ENCODE measurements at regions not wholly inside any gene's neighbourhood (a gene's known extent, or its start where the extent isn't known, plus 50 kb on each side); places are given as distances from the start of the nearest gene placed in this dataset.
A peak's percentile ranks its signal among the peaks of the same experiment; 100 is the strongest.

GRCh38 chr22:49011769-49012648 is 815.7 kb downstream of the BRD1 start:
- WGBS, 4 donors = 59 to 70% (median 65%) methylated on average over 13 to 16 of the region's 16 CpGs
- Histone ChIP-seq H3K4me3 (no peak overlapping the region), H3K27ac (no peak overlapping the region), H3K4me1 (peaks cover 0 to 14% (median 0%) of the 10 kb centered on the region in 12 donors), H3K36me3 (no peaks in the 10 kb centered on the region), H3K9me3 (no peaks in the 10 kb centered on the region), H3K27me3 (peaks cover 0 to 9% (median 0%) of the 10 kb centered on the region in 9 donors)
- ATAC-seq = no peak
- no peak for TF ChIP-seq CTCF (IDR thresholded peaks at IDR 0.05)
- TF ChIP-seq POLR2A (IDR thresholded peaks at IDR 0.05) = no peak
- intact Hi-C loops (cut with DNase I) = no loop called here
- DNase-seq = no peak

- Histone ChIP-seq H3K4me1 (peaks cover 0 to 11% (median 0%) of the 10 kb centered on the region in 12 donors), H3K36me3 (no peaks in the 10 kb centered on the region), H3K4me3 (no peak overlapping the region), H3K27ac (no peak overlapping the region), H3K9me3 (no peaks in the 10 kb centered on the region), H3K27me3 (peaks cover 0 to 9% (median 0%) of the 10 kb centered on the region in 9 donors)
- DNase-seq (peak in 1 of 5 donors; percentile 11), ATAC-seq (no peak)
- 72 to 80% (median 77%) methylated on average over 11 of the region's 11 CpGs for WGBS, 4 donors
- no peak for TF ChIP-seq POLR2A (IDR thresholded peaks at IDR 0.05)
- no peak for TF ChIP-seq CTCF (IDR thresholded peaks at IDR 0.05)
- intact Hi-C loops (cut with DNase I) = no loop called here
These were observed 816.3 kb downstream of the BRD1 start for GRCh38 chr22:49011379-49011768.

GRCh38 chr22:49010901-49011300 is 816.8 kb downstream of the BRD1 start:
- Histone ChIP-seq H3K9me3 (no peaks in the 10 kb centered on the region), H3K4me3 (no peak overlapping the region), H3K27me3 (peaks cover 0 to 9% (median 0%) of the 10 kb centered on the region in 9 donors), H3K27ac (no peak overlapping the region), H3K36me3 (no peaks in the 10 kb centered on the region), H3K4me1 (peaks cover 0 to 7% (median 0%) of the 10 kb centered on the region in 12 donors)
- TF ChIP-seq CTCF (IDR thresholded peaks at IDR 0.05) = no peak
- TF ChIP-seq POLR2A (IDR thresholded peaks at IDR 0.05) = no peak
- intact Hi-C loops (cut with DNase I) = no loop called here
- peak in 1 of 5 donors; percentile 2 for DNase-seq
- ATAC-seq = no peak
- 83 to 90% (median 85%) methylated on average over 12 of the region's 12 CpGs for whole genome bisulfite sequencing, 4 donors

- TF ChIP-seq CTCF (IDR thresholded peaks at IDR 0.05) (no peak), POLR2A (IDR thresholded peaks at IDR 0.05) (no peak)
- peak in 1 of 5 donors; percentile 15 for DNase-seq
- Histone ChIP-seq H3K36me3 (no peaks in the 10 kb centered on the region), H3K27ac (no peak overlapping the region), H3K4me1 (peaks cover 0 to under 1% (median 0%) of the 10 kb centered on the region in 12 donors), H3K27me3 (peaks cover 0 to 9% (median 0%) of the 10 kb centered on the region in 9 donors), H3K4me3 (no peak overlapping the region), H3K9me3 (no peaks in the 10 kb centered on the region)
- 84 to 90% (median 86%) methylated on average over 24 to 25 of the region's 25 CpGs for WGBS, 4 donors
- intact Hi-C loops (cut with DNase I) = no loop called here
- no peak for ATAC-seq
These were observed 817.4 kb downstream of the BRD1 start for GRCh38 chr22:49010070-49010863.

All from heart left ventricle (tissue), 16 donors.